ENCODE measurements at regions not wholly inside any gene's neighbourhood (a gene's known extent, or its start where the extent isn't known, plus 50 kb on each side); places are given as distances from the start of the nearest gene placed in this dataset.

GRCh38 chr11:70543611-70544010, 145.3 kb downstream of the CTTN start:
- H3K9me3 ChIP-seq, result no peaks in the 10 kb centered on the region
- no peak for DNase-seq
- no peak for TF ChIP-seq CTCF (IDR thresholded peaks at IDR 0.05; ENCODE audit: low read depth, low read length)
- no peaks in the 10 kb centered on the region for H3K36me3 ChIP-seq
- H3K4me1 ChIP-seq, result peaks cover 24% of the 10 kb centered on the region
- no peak overlapping the region for H3K4me3 ChIP-seq (ENCODE audit: low read depth, low read length)
- H3K27me3 ChIP-seq, result no peaks in the 10 kb centered on the region

GRCh38 chr11:70544067-70544773, 145.9 kb downstream of the CTTN start:
- H3K36me3 ChIP-seq, result no peaks in the 10 kb centered on the region
- no peak for TF ChIP-seq CTCF (IDR thresholded peaks at IDR 0.05; ENCODE audit: low read depth, low read length)
- no peak for DNase-seq
- H3K4me3 ChIP-seq (ENCODE audit: low read depth, low read length), result no peak overlapping the region
- no peaks in the 10 kb centered on the region for H3K27me3 ChIP-seq
- peaks cover 18% of the 10 kb centered on the region for H3K4me1 ChIP-seq
- H3K9me3 ChIP-seq, result no peaks in the 10 kb centered on the region

- H3K36me3 ChIP-seq, result no peaks in the 10 kb centered on the region
- H3K4me1 ChIP-seq, result peaks cover 11% of the 10 kb centered on the region
- TF ChIP-seq CTCF (IDR thresholded peaks at IDR 0.05; ENCODE audit: low read depth, low read length), result no peak
- no peak for DNase-seq
- H3K4me3 ChIP-seq (ENCODE audit: low read depth, low read length), result no peak overlapping the region
- H3K9me3 ChIP-seq, result no peaks in the 10 kb centered on the region
- no peaks in the 10 kb centered on the region for H3K27me3 ChIP-seq
Measured at GRCh38 chr11:70544774-70545609, 146.7 kb downstream of the CTTN start.

GRCh38 chr11:70545610-70545912, 147.2 kb downstream of the CTTN start:
- TF ChIP-seq CTCF (IDR thresholded peaks at IDR 0.05; ENCODE audit: low read depth, low read length), result no peak
- no peak for DNase-seq
- Histone ChIP-seq H3K4me1 (peaks cover 11% of the 10 kb centered on the region), H3K27me3 (no peaks in the 10 kb centered on the region), H3K4me3 (ENCODE audit: low read depth, low read length) (no peak overlapping the region), H3K9me3 (no peaks in the 10 kb centered on the region), H3K36me3 (no peaks in the 10 kb centered on the region)

GRCh38 chr11:70546191-70546940, 148.0 kb downstream of the CTTN start:
- peaks cover 11% of the 10 kb centered on the region for H3K4me1 ChIP-seq
- no peak for DNase-seq
- H3K9me3 ChIP-seq, result no peaks in the 10 kb centered on the region
- no peak for TF ChIP-seq CTCF (IDR thresholded peaks at IDR 0.05; ENCODE audit: low read depth, low read length)
- no peaks in the 10 kb centered on the region for H3K36me3 ChIP-seq
- H3K4me3 ChIP-seq (ENCODE audit: low read depth, low read length), result no peak overlapping the region
- no peaks in the 10 kb centered on the region for H3K27me3 ChIP-seq

Data from BE2C (cell line).